NCI-H1930 (cell line): ENCODE measurements at regions not wholly inside any gene's neighbourhood (a gene's known extent, or its start where the extent isn't known, plus 50 kb on each side); places are given as distances from the start of the nearest gene placed in this dataset.

Experiments
- DNase-seq, 2 experiments: peaks; one replicate each; lab custom pipeline; 2025; lab: John Stamatoyannopoulos, UW

GRCh38 chr5:172588380-172588779, 52.7 kb upstream of the NEURL1B start:
- DNase-seq = no peak

DNA sequence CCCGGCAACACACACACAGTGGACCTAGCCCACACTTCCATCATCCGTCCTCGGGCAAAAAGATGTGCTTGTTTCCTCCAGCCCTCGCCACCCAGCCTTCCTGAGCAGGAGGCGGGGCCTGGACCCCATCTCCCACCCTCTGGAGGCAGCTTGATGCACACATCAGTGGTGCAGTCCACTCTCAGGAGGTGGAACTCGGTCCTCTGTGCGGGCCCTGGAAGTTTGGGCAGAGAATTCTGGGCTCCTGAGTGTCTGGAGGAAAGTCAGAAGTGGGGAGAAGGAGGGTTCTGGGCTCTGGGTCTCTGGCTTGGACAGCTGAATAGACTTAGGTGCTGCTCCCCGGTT, 54.0 kb upstream of the NEURL1B start:
- DNase-seq = no peak

- DNase-seq = no peak
Measured at GRCh38 chr5:172586125-172587060, 54.7 kb upstream of the NEURL1B start.

- no peak for DNase-seq
Measured at GRCh38 chr5:172585114-172585513, 55.9 kb upstream of the NEURL1B start.

DNA sequence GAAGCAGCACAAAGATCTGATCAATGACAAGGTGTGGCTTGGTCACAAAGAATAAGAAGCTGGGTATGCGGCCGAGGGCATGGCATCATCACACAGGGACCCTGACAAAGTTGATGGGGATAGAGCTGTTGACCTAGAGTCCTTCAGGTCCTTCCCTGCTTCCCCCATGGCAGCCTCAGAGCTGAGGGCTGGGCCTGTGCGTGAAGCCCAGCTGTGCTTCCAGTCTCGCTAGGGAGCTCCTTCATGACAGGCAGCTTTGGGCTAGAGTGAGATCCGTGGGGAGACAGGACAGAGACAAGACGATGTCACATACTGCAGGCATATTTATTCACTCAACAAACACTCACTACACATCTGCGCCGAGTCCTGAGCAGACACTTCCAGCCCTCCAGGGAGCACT, 56.4 kb upstream of the NEURL1B start:
- DNase-seq = no peak

- DNase-seq = no peak
Measured at GRCh38 chr5:172583931-172584511, 57.0 kb upstream of the NEURL1B start.

- DNase-seq = no peak
Measured at GRCh38 chr5:172582940-172583339, 58.1 kb upstream of the NEURL1B start.

DNA sequence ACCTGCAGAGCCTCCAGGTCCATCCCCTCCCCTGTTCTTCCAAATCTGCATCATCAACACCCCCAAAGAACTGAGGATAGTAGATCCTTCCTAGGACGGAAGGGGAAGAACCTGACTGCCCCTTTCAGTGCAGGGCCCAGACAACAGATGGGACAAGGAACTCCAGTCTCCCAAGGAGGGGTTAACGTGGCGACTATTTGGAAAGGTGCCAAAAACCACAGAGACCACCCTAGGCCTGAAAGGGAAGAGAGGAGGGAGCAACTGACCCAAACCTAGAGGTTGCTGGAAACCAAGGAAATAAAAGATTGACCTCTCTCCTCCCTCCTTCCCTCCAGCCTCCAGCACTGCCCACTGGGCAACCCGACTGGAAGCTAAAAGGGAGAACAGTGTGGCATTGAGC, 59.7 kb upstream of the NEURL1B start:
- DNase-seq = no peak

- DNase-seq = no peak
Measured at GRCh38 chr5:172579403-172579990, 61.6 kb upstream of the NEURL1B start.

GRCh38 chr5:172577267-172577909, 63.7 kb upstream of the NEURL1B start:
- no peak for DNase-seq

DNA sequence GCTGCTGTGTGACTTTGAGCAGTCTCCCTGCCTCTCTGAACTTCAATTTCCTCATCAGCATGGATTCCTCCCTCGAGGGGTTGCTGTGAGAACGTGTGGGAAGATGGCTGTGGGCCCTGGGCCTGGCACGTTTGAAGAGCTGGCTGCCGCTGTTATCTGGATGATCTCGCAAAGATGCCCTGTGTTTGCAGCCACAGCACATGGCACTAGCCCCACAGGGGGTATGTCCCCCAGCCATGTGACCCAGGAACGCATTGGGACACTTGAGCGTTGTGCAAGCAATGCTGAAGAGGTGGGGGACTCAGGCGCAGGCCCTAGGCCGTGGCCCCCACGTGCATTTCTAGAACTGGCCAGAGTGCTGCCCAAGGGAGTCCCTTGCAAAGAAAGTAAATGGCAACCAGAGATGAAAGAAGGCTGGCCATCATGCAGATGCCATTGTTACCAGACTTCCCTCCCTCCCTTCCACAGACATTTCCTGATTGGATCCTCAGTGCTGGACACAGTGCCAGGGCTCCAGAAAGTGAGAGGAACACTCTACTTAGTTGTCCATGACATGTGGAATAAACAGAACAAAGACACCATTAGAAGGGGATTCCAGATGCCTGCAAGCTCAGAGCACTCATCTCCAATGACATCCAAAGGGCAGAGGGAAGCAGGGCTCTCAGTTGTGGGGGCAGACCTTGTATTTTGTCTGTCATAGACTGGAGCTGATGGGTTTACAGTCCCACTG, 65.1 kb upstream of the NEURL1B start:
- no peak for DNase-seq

DNA sequence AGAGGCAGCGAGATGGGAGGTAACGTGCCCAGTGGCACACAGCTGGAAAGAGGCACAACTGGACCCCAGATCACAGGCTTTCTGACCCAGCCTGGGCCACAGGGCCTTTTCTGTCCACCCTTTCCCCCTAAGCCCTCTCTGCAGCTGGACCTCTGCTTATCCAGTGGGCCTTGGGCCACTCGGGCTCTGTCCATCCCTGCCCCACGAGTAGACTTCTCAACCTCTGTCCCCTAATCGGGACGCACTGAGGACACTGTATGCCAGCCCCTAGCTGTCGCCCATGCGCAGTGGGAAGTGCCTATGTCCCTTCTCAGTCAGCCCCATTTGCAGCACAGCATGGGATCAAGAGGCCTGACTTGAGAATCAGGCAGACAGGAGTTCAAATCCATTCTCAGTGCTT, 65.6 kb upstream of the NEURL1B start:
- no peak for DNase-seq

DNA sequence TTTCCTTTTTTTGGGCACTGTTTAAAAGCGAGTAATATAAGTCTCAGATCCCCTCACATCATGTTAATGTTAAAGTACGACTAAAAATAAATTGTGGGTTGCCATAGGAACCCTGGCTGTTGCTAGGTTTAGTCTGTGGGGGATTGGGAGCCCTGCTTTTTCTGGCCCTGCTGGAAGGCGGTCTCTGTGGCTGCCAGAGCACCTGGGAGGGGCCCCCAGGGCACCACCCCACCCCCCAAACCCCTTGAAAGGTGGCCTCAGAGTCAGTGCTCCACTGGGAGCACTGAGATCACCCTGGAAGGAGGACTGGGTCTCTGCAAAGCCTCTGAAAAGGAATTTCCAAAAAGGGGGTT, 66.2 kb upstream of the NEURL1B start:
- no peak for DNase-seq

- DNase-seq = no peak
Measured at GRCh38 chr5:172573986-172574870, 66.8 kb upstream of the NEURL1B start.

- no peak for DNase-seq
Measured at GRCh38 chr5:172573120-172573882, 67.8 kb upstream of the NEURL1B start.

- DNase-seq = no peak
Measured at GRCh38 chr5:172572440-172572839, 68.6 kb upstream of the NEURL1B start.

DNA sequence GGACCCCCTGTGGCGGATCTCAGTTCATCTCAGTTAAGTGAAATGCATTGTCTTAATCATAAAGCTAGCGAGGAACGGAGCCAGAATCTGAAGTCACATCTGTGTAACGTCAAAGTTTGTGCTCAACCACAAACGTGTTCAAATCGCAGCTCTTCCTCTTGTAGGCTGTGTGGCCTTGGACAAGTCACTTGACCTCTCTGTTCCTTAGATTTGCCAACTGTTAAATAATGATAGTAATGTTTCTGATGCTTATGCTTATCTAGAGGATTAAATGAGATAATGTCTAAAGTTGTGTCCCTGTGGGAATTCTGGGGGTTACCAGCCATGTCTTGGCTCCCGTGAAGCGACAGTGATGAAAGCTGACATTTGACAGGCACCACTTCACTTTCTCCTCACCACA, 69.2 kb upstream of the NEURL1B start:
- no peak for DNase-seq

- DNase-seq = no peak
Measured at GRCh38 chr5:172571413-172571812, 69.7 kb upstream of the NEURL1B start.

DNA sequence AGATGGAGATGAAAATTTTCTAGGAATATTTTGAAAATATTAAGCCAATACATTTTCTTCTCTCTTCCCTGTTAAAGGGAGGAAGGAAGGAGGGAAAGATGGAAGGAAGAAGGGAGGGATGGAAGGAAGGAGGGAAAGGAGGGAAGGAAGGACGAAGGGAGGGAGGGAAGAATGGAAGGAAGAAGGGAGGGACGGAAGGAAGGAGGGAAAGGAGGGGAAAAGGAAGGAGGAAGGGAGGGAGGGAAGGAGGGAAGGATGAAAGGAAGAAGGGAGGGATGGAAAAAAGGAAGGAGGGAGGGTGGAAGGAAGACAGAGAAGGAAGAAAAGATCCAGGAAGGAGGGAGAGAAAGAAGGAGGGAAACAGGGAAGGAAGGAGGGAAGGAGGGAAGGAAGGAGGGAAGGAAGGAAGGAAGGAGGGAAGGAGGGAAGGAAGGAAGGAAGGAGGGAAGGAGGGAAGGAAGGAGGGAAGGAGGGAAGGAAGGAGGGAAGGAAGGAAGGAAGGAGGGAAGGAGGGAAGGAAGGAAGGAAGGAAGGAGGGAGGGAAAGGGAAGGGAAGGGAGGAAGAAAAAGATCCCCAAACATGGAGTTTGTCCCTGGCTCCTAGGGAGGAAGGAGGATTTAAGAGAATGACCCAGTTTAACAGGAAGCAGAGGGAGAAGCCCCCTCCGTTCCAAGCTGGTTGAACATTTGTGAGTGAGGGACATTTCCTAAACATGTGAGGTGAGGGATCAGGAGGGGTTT, 70.3 kb upstream of the NEURL1B start:
- no peak for DNase-seq
